HepG2 (cell line): ENCODE measurements at regions not wholly inside any gene's neighbourhood (a gene's known extent, or its start where the extent isn't known, plus 50 kb on each side); places are given as distances from the start of the nearest gene placed in this dataset.

Experiments
- ATF2 ChIP-seq: sonication (generic); formaldehyde crosslinking; IDR thresholded peaks from 2 replicates; pipeline ENCODE4 v1.4.0; 2020; ENCODE audit warnings: missing genetic modification reagents
- CTCF ChIP-seq: sonication (generic); formaldehyde crosslinking; IDR thresholded peaks from 2 replicates; pipeline ENCODE4 v1.5.0; 2020; ENCODE audit warnings: mild to moderate bottlenecking, missing genetic modification reagents, moderate library complexity
- JUND ChIP-seq: sonication (generic); formaldehyde crosslinking; IDR thresholded peaks from 2 replicates; pipeline ENCODE4 v1.8.0; 2022; ENCODE audit warnings: mild to moderate bottlenecking, missing genetic modification reagents
- MTF2 ChIP-seq: sonication (generic); formaldehyde crosslinking; IDR thresholded peaks from 2 replicates; pipeline ENCODE4 v1.5.0; 2020; ENCODE audit warnings: missing genetic modification reagents, borderline replicate concordance
- MXD4 ChIP-seq: IDR thresholded peaks from 2 replicates; pipeline ENCODE4 v1.6.1; 2016; ENCODE audit warnings: mild to moderate bottlenecking, missing biosample characterization, missing genetic modification reagents
- MXI1 ChIP-seq: IDR thresholded peaks from 3 replicates; pipeline ENCODE4 v1.6.1; 2012; ENCODE audit warnings: low read depth, low read length, inconsistent platforms, borderline replicate concordance
- SP4 ChIP-seq: sonication (generic); formaldehyde crosslinking; IDR thresholded peaks from 2 replicates; pipeline ENCODE4 v1.8.1; 2023; ENCODE audit warnings: mild to moderate bottlenecking, missing genetic modification reagents
- SUZ12 ChIP-seq: fragments of 150-350 bp; IDR thresholded peaks from 2 replicates; pipeline ENCODE4 v1.6.1; 2014; ENCODE audit warnings: low read depth, low read length
- ZNF17 ChIP-seq: sonication (generic); formaldehyde crosslinking; IDR thresholded peaks from 2 replicates; pipeline ENCODE4 v1.5.0; 2020; ENCODE audit warnings: mild to moderate bottlenecking, missing genetic modification reagents
- ZNF343 ChIP-seq: sonication (generic); formaldehyde crosslinking; IDR thresholded peaks from 2 replicates; pipeline ENCODE4 v1.4.0; 2020; ENCODE audit warnings: mild to moderate bottlenecking, missing genetic modification reagents
- ZNF704 ChIP-seq: sonication (generic); formaldehyde crosslinking; IDR thresholded peaks from 2 replicates; pipeline ENCODE4 v1.8.1; 2023; ENCODE audit warnings: mild to moderate bottlenecking, inconsistent platforms, moderate library complexity, missing genetic modification reagents, borderline replicate concordance
- TF ChIP-seq, protein P1 (sequence below): sonication (generic); formaldehyde crosslinking; IDR thresholded peaks from 2 replicates; pipeline ENCODE4 v1.4.0; 2020; ENCODE audit warnings: mild to moderate bottlenecking, missing genetic modification reagents
- TF ChIP-seq, protein P2 (sequence below): sonication (generic); formaldehyde crosslinking; IDR thresholded peaks from 2 replicates; pipeline ENCODE4 v1.4.0; 2020; ENCODE audit warnings: missing genetic modification reagents

DNA sequence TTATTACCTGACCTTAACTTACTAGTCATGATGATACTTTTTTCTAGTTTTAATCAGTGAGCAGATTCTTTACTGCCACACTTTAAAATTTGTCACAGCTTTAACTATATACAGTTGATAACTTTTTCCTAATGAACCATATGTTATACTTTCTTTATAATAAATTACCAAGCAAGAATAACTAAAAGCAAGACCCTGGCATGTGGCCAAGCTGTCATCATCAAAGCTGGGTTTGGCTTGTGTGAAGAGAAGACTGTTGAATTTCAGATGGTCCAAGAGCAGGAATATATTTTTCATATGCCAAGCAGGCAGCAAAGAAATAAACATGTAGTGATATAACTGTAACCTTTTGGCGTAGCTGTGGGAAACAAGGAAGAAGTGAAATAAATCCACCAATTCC, 93.5 kb downstream of the PUS7L start:
- no peak for TF ChIP-seq ZNF704
- TF ChIP-seq, protein P1, sequence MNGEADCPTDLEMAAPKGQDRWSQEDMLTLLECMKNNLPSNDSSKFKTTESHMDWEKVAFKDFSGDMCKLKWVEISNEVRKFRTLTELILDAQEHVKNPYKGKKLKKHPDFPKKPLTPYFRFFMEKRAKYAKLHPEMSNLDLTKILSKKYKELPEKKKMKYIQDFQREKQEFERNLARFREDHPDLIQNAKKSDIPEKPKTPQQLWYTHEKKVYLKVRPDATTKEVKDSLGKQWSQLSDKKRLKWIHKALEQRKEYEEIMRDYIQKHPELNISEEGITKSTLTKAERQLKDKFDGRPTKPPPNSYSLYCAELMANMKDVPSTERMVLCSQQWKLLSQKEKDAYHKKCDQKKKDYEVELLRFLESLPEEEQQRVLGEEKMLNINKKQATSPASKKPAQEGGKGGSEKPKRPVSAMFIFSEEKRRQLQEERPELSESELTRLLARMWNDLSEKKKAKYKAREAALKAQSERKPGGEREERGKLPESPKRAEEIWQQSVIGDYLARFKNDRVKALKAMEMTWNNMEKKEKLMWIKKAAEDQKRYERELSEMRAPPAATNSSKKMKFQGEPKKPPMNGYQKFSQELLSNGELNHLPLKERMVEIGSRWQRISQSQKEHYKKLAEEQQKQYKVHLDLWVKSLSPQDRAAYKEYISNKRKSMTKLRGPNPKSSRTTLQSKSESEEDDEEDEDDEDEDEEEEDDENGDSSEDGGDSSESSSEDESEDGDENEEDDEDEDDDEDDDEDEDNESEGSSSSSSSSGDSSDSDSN, result no peak
- TF ChIP-seq ZNF17 (CRISPR knock-in tag), result no peak
- no peak for TF ChIP-seq JUND (CRISPR knock-in tag)
- TF ChIP-seq ZNF343 (CRISPR knock-in tag), result no peak
- TF ChIP-seq MXI1, result no peak
- no peak for TF ChIP-seq CTCF (CRISPR knock-in tag)
- TF ChIP-seq, protein P2, sequence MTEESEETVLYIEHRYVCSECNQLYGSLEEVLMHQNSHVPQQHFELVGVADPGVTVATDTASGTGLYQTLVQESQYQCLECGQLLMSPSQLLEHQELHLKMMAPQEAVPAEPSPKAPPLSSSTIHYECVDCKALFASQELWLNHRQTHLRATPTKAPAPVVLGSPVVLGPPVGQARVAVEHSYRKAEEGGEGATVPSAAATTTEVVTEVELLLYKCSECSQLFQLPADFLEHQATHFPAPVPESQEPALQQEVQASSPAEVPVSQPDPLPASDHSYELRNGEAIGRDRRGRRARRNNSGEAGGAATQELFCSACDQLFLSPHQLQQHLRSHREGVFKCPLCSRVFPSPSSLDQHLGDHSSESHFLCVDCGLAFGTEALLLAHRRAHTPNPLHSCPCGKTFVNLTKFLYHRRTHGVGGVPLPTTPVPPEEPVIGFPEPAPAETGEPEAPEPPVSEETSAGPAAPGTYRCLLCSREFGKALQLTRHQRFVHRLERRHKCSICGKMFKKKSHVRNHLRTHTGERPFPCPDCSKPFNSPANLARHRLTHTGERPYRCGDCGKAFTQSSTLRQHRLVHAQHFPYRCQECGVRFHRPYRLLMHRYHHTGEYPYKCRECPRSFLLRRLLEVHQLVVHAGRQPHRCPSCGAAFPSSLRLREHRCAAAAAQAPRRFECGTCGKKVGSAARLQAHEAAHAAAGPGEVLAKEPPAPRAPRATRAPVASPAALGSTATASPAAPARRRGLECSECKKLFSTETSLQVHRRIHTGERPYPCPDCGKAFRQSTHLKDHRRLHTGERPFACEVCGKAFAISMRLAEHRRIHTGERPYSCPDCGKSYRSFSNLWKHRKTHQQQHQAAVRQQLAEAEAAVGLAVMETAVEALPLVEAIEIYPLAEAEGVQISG, result no peak
- TF ChIP-seq SP4 (CRISPR knock-in tag), result no peak
- TF ChIP-seq SUZ12, result no peak
- no peak for TF ChIP-seq MTF2
- no peak for TF ChIP-seq ATF2 (CRISPR knock-in tag)
- no peak for TF ChIP-seq MXD4
